Stimulated activated CD4-positive, alpha-beta T cell treated with anti-CD3 and anti-CD28 coated beads, Interleukin-2, amount 100 ng/mL, for 24 hours (primary cell): ENCODE measurements at regions not wholly inside any gene's neighbourhood (a gene's known extent, or its start where the extent isn't known, plus 50 kb on each side); places are given as distances from the start of the nearest gene placed in this dataset.
"Not testable (repeated sequence)": the region's sequence is repeated elsewhere in the genome, so short reads cannot be mapped to it uniquely, and the experiment has no call there.

ENCODE experiments used
- DNase-seq, 2 donors: peaks; one replicate each; pipeline ENCODE4 v3.0.0-alpha.2; 2020

- not testable (repeated sequence) for DNase-seq
These were observed 319.7 kb downstream of the SPATA31A1 start for GRCh38 chr9:39675211-39675553.

GRCh38 chr9:39678534-39679263 lies 323.2 kb downstream of the SPATA31A1 start:
- DNase-seq: not testable (repeated sequence)

GRCh38 chr9:39680694-39681401 lies 325.4 kb downstream of the SPATA31A1 start:
- not testable (repeated sequence) for DNase-seq

- DNase-seq: not testable (repeated sequence)
These were observed 373.4 kb downstream of the SPATA31A1 start for GRCh38 chr9:39728862-39729261.

GRCh38 chr9:39744898-39745297 lies 389.4 kb downstream of the SPATA31A1 start:
- not testable (repeated sequence) for DNase-seq

GRCh38 chr9:39775570-39775969 lies 420.1 kb downstream of the SPATA31A1 start:
- DNase-seq: not testable (repeated sequence)

GRCh38 chr9:39791356-39791755 lies 435.9 kb downstream of the SPATA31A1 start:
- peak; percentile 10 to 16 for DNase-seq

GRCh38 chr9:39797935-39798334 lies 442.5 kb downstream of the SPATA31A1 start:
- DNase-seq: not testable (repeated sequence)

- DNase-seq: not testable (repeated sequence)
These were observed 443.8 kb downstream of the SPATA31A1 start for GRCh38 chr9:39799252-39799651.

- DNase-seq: not testable (repeated sequence)
These were observed 447.1 kb downstream of the SPATA31A1 start for GRCh38 chr9:39802561-39802960.

GRCh38 chr9:39809401-39810226 lies 454.1 kb downstream of the SPATA31A1 start:
- peak; percentile 48 for DNase-seq

GRCh38 chr9:39810401-39810800 lies 454.9 kb downstream of the SPATA31A1 start:
- not testable (repeated sequence) for DNase-seq

- not testable (repeated sequence) for DNase-seq
These were observed 456.1 kb downstream of the SPATA31A1 start for GRCh38 chr9:39811615-39812014.

- DNase-seq: not testable (repeated sequence)
These were observed 473.0 kb downstream of the SPATA31A1 start for GRCh38 chr9:39828457-39828856.
